ENCODE measurements at regions not wholly inside any gene's neighbourhood (a gene's known extent, or its start where the extent isn't known, plus 50 kb on each side); places are given as distances from the start of the nearest gene placed in this dataset.

DNA sequence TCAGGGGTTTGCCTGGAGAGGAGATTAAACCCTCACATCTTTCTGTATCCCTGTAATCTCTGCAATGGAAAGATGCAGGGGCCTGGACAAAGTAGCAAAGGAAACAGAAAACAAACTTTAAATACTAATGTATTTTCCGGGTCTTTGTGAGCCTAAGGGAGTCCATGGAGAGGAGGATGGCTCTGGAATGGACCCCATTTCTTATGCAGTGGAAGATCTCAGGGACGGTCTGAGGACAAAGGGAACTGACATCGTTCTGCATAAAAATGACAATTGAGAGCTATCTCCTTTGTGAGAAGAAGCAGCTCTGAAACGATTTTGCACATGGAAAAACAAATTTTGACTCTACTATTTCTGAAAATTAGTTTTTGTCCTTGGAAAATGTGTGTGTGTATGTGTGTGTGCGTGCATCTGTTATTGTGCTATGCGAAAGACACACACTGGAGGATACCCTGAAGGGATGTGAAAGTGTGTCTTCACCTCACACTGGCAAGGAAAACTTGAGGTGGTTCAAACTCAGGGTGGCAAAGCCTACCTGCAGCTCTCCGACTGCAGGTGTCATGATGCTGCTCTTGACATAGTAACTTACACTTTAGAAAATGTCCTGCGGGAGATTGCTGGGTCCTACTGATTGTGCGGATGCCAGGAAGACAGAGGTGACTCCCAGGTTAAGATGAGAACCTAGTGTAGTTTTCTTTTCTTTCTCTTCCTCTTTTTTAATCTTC lies 126.4 kb upstream of the JADE1 start:
- no peak for TF ChIP-seq POLR2A (IDR thresholded peaks at IDR 0.05)
- TF ChIP-seq, protein P1, sequence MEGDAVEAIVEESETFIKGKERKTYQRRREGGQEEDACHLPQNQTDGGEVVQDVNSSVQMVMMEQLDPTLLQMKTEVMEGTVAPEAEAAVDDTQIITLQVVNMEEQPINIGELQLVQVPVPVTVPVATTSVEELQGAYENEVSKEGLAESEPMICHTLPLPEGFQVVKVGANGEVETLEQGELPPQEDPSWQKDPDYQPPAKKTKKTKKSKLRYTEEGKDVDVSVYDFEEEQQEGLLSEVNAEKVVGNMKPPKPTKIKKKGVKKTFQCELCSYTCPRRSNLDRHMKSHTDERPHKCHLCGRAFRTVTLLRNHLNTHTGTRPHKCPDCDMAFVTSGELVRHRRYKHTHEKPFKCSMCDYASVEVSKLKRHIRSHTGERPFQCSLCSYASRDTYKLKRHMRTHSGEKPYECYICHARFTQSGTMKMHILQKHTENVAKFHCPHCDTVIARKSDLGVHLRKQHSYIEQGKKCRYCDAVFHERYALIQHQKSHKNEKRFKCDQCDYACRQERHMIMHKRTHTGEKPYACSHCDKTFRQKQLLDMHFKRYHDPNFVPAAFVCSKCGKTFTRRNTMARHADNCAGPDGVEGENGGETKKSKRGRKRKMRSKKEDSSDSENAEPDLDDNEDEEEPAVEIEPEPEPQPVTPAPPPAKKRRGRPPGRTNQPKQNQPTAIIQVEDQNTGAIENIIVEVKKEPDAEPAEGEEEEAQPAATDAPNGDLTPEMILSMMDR (IDR thresholded peaks at IDR 0.05) = no peak
- TF ChIP-seq POLR2AphosphoS5 (IDR thresholded peaks at IDR 0.05) = no peak
- TF ChIP-seq EP300 (IDR thresholded peaks at IDR 0.05) = no peak
